GM12891 (cell line): ENCODE measurements at regions not wholly inside any gene's neighbourhood (a gene's known extent, or its start where the extent isn't known, plus 50 kb on each side); places are given as distances from the start of the nearest gene placed in this dataset.

Experiments
- PAX5 ChIP-seq: IDR thresholded peaks from 2 replicates; pipeline ENCODE4 v1.6.1; 2011; ENCODE audit warnings: low read length, moderate library complexity, mild to moderate bottlenecking; ENCODE audit not compliant: insufficient read depth, severe bottlenecking
- POLR2A ChIP-seq: IDR thresholded peaks from 2 replicates; pipeline ENCODE4 v1.6.1; 2011; ENCODE audit warnings: low read depth, low read length, control low read depth
- POLR2AphosphoS5 ChIP-seq: IDR thresholded peaks from 2 replicates; pipeline ENCODE4 v1.6.1; 2011; ENCODE audit warnings: low read depth, low read length, control low read depth
- POU2F2 ChIP-seq: IDR thresholded peaks from 2 replicates; pipeline ENCODE4 v1.6.1; 2011; ENCODE audit warnings: low read depth, mild to moderate bottlenecking, control low read depth, low read length, moderate library complexity
- SPI1 ChIP-seq: IDR thresholded peaks from 2 replicates; pipeline ENCODE4 v1.6.1; 2011; ENCODE audit warnings: low read depth, low read length, control low read depth
- TAF1 ChIP-seq: IDR thresholded peaks from 2 replicates; pipeline ENCODE4 v1.6.1; 2011; ENCODE audit warnings: low read depth, low read length, control low read depth

DNA sequence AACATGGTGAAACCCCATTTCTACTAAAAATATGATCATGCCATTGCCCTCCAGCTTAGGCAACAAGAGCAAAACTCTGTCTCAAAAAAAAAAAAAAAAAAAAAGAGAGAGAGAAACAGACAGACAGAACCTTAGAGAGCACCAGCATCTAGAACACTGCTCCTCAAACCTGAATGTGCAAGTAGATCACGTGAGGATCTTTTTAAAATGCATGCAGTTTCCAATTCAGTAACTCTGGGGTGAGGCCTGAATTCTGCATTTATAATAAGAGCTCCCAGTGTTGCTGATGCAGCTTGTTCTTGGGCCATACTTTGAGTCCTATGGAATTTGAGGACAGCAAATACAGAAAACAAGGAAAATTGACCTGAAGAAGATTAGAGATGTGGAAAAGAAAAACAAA is 218.3 kb downstream of the ALDH8A1 start:
- TF ChIP-seq POLR2A (no peak), POLR2AphosphoS5 (no peak), SPI1 (no peak), TAF1 (no peak), PAX5 (no peak), POU2F2 (no peak)
